HepG2 (cell line): ENCODE measurements at regions not wholly inside any gene's neighbourhood (a gene's known extent, or its start where the extent isn't known, plus 50 kb on each side); places are given as distances from the start of the nearest gene placed in this dataset.

ENCODE experiments used
- ATAC-seq: fragments of 200-7000 bp; cut with Tn5 transposase; 3 replicates; pipeline ENCODE4 v1.9.1; 2020; ENCODE audit warnings: mild to moderate bottlenecking, moderate library complexity
- BruUV-seq: library from RNA; stranded (reverse); fragments of 400-500 nt; replicated peaks from 2 replicates; lab custom pipeline; 2021; lab: Mats Ljungman, UMichigan
- CTCF ChIA-PET: fragments of 300-600 bp; formaldehyde crosslinking; extraction: SDS; loops from one replicate; lab custom pipeline; 2021; ENCODE audit warnings: low total read pairs, inconsistent platforms, low intra/inter-chr PET ratio; lab: Yijun Ruan, JAX
- POLR2A ChIA-PET: fragments of 350-600 bp; sonication (Branson Sonifier 250); formaldehyde crosslinking; loops from one replicate; lab custom pipeline; 2020; ENCODE audit warnings: antibody characterized with exemption, inconsistent platforms; lab: Yijun Ruan, JAX
- DNase-seq: peaks from one replicate; pipeline ENCODE4 v3.0.0-alpha.2; 2015; ENCODE audit warnings: low spot score
- FAIRE-seq: peaks from 3 replicates; lab custom pipeline; 2011; peaks lifted over from hg19 to GRCh38; lab: Jason Lieb, UNC
- H2AFZ ChIP-seq: one replicate; pipeline ENCODE4 v1.6.1; 2011; ENCODE audit warnings: low read length, inconsistent platforms
- H3K27ac ChIP-seq: fragments of 300-600 bp; 3 replicates; pipeline ENCODE4 v1.8.0; 2011; ENCODE audit warnings: mixed run types, mild to moderate bottlenecking, mixed read lengths, low read length, inconsistent platforms; ENCODE audit not compliant: insufficient read depth; ENCODE audit errors: extremely low read length
- H3K27me3 ChIP-seq, 2 experiments: fragments of 200-600 bp in 1 of 2; 2 replicates in 1 of 2; 3 replicates in 1 of 2; pipeline versions ENCODE4 v1.6.0 to v1.8.0; 2011; ENCODE audit warnings: low read length in 2 of 2, mild to moderate bottlenecking in 2 of 2, moderate library complexity in 2 of 2, inconsistent platforms in 1 of 2; ENCODE audit not compliant: insufficient read depth in 2 of 2, control insufficient read depth in 1 of 2
- H3K36me3 ChIP-seq, 2 experiments: fragments of 200-600 bp in 1 of 2; replicated peaks in 1 of 2; 2 replicates in 1 of 2; 3 replicates in 1 of 2; pipeline versions ENCODE4 v1.5.1 to v1.8.0; 2011; ENCODE audit warnings: low read length in 2 of 2, inconsistent platforms in 1 of 2; ENCODE audit not compliant: insufficient read depth in 2 of 2, control insufficient read depth in 1 of 2
- H3K4me1 ChIP-seq: 2 replicates; pipeline ENCODE4 v1.5.1; 2012; ENCODE audit warnings: low read length, inconsistent platforms; ENCODE audit not compliant: insufficient read depth
- H3K4me2 ChIP-seq: 2 replicates; pipeline ENCODE4 v1.6.0; 2011; ENCODE audit warnings: low read depth, low read length, inconsistent platforms
- H3K4me3 ChIP-seq, 3 experiments: fragments of 200-600 bp in 1 of 3; sonication (generic), shearing (Covaris generic) in 1 of 3; replicated peaks in 1 of 3; 2 replicates each; pipeline ENCODE4 v1.5.1; 2011 to 2016; ENCODE audit warnings: low read length in 3 of 3, inconsistent platforms in 2 of 3, low read depth in 2 of 3, mild to moderate bottlenecking in 2 of 3, control low read depth in 1 of 3, mixed read lengths in 1 of 3; ENCODE audit not compliant: insufficient read depth in 1 of 3
- H3K79me2 ChIP-seq: one replicate; pipeline ENCODE4 v1.6.1; 2011; ENCODE audit warnings: low read length, inconsistent platforms; ENCODE audit not compliant: insufficient read depth
- H3K9ac ChIP-seq: 2 replicates; pipeline ENCODE4 v1.6.0; 2011; ENCODE audit warnings: mild to moderate bottlenecking, low read depth, low read length, inconsistent platforms; ENCODE audit not compliant: insufficient read depth
- H3K9me3 ChIP-seq: 2 replicates; pipeline ENCODE4 v1.5.1; 2012; ENCODE audit warnings: mild to moderate bottlenecking, low read length
- H4K20me1 ChIP-seq: 2 replicates; pipeline ENCODE4 v1.6.0; 2011; ENCODE audit warnings: inconsistent platforms, mild to moderate bottlenecking, low read length, moderate library complexity; ENCODE audit not compliant: insufficient read depth
- HOXA3 ChIP-seq: sonication (generic); formaldehyde crosslinking; IDR thresholded peaks from 2 replicates; pipeline ENCODE4 v1.5.0; 2020; ENCODE audit warnings: missing genetic modification reagents
- MTF1 ChIP-seq: sonication (generic); formaldehyde crosslinking; IDR thresholded peaks from 2 replicates; pipeline ENCODE4 v1.5.0; 2020; ENCODE audit warnings: missing genetic modification reagents
- MZF1 ChIP-seq: sonication (generic); formaldehyde crosslinking; IDR thresholded peaks from 2 replicates; pipeline ENCODE4 v1.8.1; 2023; ENCODE audit warnings: mild to moderate bottlenecking, missing genetic modification reagents, borderline replicate concordance
- NR2F2 ChIP-seq: IDR thresholded peaks from 2 replicates; pipeline ENCODE4 v1.6.1; 2012; ENCODE audit warnings: low read depth, inconsistent platforms, borderline replicate concordance
- POLR2A ChIP-seq, 2 experiments: IDR thresholded peaks; 2 replicates each; pipeline ENCODE4 v1.6.1; 2011; ENCODE audit warnings: low read depth in 2 of 2, low read length in 2 of 2, mild to moderate bottlenecking in 1 of 2, moderate library complexity in 1 of 2; ENCODE audit not compliant: insufficient read depth in 1 of 2
- TEAD3 ChIP-seq: optimal IDR thresholded peaks from 2 replicates; pipeline ENCODE3; 2016; ENCODE audit warnings: borderline replicate concordance
- ZNF724P ChIP-seq: sonication (generic); formaldehyde crosslinking; IDR thresholded peaks from 2 replicates; pipeline ENCODE4 v1.8.0; 2022; ENCODE audit warnings: missing genetic modification reagents, borderline replicate concordance
- ZNF878 ChIP-seq: sonication (generic); formaldehyde crosslinking; IDR thresholded peaks from 2 replicates; pipeline ENCODE4 v1.8.1; 2023; ENCODE audit warnings: mild to moderate bottlenecking, missing genetic modification reagents, moderate library complexity
- WGBS: methylation state at CpG from one replicate; pipeline ENCODE4 v1.1.6; 2017; ENCODE audit warnings: low lambda C conversion rate; 5-methylcytosine and 5-hydroxymethylcytosine counted together
- in situ Hi-C: cut with HindIII; loops from 2 replicates; pipeline ENCODE4 v1.10.0; 2017; ENCODE audit warnings: low pct_unique_long_range_greater_than_20kb; ENCODE audit not compliant: extremely low pct_ligation_motif_present
- intact Hi-C: fragments of 100-400 bp; cut with micrococcal nuclease; formaldehyde crosslinking; loops from one replicate; pipeline ENCODE4 v1.10.0; 2022; ENCODE audit not compliant: unreplicated experiment
- TF ChIP-seq, protein P1 (sequence below): sonication (generic); formaldehyde crosslinking; conservative IDR thresholded peaks from 2 replicates; pipeline ENCODE4 v1.4.0; 2020; ENCODE audit warnings: missing genetic modification reagents

DNA sequence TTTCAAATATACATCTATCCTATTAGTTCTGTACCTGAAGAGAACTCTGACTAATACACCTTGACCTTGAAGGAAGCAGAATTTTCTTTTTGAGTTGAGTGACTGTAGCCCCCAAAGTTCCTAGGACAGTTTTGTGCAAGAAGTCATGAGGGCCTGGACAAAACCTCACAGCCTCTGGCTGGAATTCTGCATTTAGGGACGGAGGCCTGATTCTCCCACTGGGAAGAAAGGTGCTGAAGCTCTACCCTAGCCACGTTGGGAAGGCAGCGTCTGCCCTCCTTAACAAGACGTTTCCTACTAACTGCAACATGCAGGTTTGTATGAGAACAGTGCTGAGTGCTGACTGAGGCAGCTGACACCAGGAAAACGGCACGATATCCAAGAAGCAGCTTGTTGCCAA is 74.4 kb upstream of the ZCCHC2 start:
- no peaks in the 10 kb centered on the region for H4K20me1 ChIP-seq
- peaks cover 70% of the 10 kb centered on the region for H3K4me1 ChIP-seq
- no peaks in the 10 kb centered on the region for H3K9me3 ChIP-seq
- no peak overlapping the region for H2AFZ ChIP-seq
- no peaks in the 10 kb centered on the region for H3K79me2 ChIP-seq
- CTCF ChIA-PET = no interaction called here
- no TSS peak for BruUV-seq
- in situ Hi-C loops (no loop called here), intact Hi-C loops (no loop called here)
- H3K4me3 ChIP-seq = no peak overlapping the region
- TF ChIP-seq, protein P1, sequence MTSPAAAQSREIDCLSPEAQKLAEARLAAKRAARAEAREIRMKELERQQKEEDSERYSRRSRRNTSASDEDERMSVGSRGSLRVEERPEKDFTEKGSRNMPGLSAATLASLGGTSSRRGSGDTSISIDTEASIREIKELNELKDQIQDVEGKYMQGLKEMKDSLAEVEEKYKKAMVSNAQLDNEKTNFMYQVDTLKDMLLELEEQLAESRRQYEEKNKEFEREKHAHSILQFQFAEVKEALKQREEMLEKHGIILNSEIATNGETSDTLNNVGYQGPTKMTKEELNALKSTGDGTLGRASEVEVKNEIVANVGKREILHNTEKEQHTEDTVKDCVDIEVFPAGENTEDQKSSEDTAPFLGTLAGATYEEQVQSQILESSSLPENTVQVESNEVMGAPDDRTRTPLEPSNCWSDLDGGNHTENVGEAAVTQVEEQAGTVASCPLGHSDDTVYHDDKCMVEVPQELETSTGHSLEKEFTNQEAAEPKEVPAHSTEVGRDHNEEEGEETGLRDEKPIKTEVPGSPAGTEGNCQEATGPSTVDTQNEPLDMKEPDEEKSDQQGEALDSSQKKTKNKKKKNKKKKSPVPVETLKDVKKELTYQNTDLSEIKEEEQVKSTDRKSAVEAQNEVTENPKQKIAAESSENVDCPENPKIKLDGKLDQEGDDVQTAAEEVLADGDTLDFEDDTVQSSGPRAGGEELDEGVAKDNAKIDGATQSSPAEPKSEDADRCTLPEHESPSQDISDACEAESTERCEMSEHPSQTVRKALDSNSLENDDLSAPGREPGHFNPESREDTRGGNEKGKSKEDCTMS = no peak
- no peak for TF ChIP-seq NR2F2
- TF ChIP-seq MZF1 (CRISPR knock-in tag) = no peak
- TF ChIP-seq HOXA3 (CRISPR knock-in tag) = no peak
- no peak for TF ChIP-seq TEAD3
- no peak overlapping the region for H3K9ac ChIP-seq
- DNase-seq (no peak), FAIRE-seq (no peak), ATAC-seq (no peak)
- no peak overlapping the region for H3K4me2 ChIP-seq
- no peaks in the 10 kb centered on the region for H3K36me3 ChIP-seq
- WGBS = 93% methylated on average over 5 of the region's 6 CpGs
- no peak overlapping the region for H3K27ac ChIP-seq
- POLR2A ChIA-PET = no interaction called here
- no peaks in the 10 kb centered on the region for H3K27me3 ChIP-seq

DNA sequence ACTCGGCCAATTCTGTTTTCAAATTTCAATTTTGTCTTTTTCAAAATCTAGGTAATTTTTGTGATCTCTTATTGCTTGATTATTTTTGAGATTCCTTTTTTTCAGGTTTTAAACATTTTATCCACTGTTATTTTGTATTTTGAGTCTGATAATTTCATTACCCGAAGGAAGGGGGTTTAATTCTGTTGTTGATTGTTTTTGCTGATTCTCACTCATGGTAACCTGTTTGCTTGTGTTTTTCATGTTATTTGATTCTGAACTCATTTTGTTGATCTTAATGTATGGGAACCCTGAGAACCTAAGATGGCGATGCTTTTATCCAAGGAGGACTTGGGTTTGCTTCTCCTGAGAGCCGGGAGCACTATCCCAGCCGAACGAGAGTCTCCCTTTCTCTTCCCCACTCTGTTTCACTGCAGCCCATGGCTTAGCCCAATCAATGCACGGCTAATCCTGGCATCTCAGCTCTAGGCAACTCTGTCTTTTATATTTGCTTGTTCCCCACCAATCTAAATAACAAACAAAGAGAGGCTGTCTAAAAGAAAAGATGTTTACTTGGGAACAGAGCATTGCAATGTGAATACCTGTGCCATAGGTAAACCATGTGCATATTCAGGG is 73.2 kb upstream of the ZCCHC2 start:
- FAIRE-seq = no peak
- BruUV-seq = no TSS peak
- CTCF ChIA-PET = no interaction called here

More for the DNA sequence above, 73.2 kb upstream of the ZCCHC2 start:
- H3K9me3 ChIP-seq = no peaks in the 10 kb centered on the region
- H2AFZ ChIP-seq = no peak overlapping the region
- no peak overlapping the region for H3K9ac ChIP-seq
- WGBS = 97% methylated on average over 7 of the region's 7 CpGs
- H3K4me1 ChIP-seq = peaks cover 75% of the 10 kb centered on the region
- TF ChIP-seq POLR2A (IDR thresholded peaks at IDR 0.05; ENCODE audit: insufficient read depth in 1 of 2, low read depth in 2 of 2, low read length in 2 of 2) (no peak), ZNF724P (no peak), MTF1 (CRISPR knock-in tag) (no peak), ZNF878 (no peak)
- H3K27ac ChIP-seq = peak overlapping the region; percentile 86
- ATAC-seq (no peak), DNase-seq (no peak)
- in situ Hi-C loops (loop anchor here (10.0 kb wide), 1 partner anchor 75 kb away; the partner anchor contains the start of gene ZCCHC2), intact Hi-C loops (loop anchor here (2.0 kb wide), 1 partner anchor 13 kb away; no protein-coding TSS in a partner anchor)
- H4K20me1 ChIP-seq = no peaks in the 10 kb centered on the region
- H3K79me2 ChIP-seq = peaks cover 3% of the 10 kb centered on the region
- H3K36me3 ChIP-seq = no peaks in the 10 kb centered on the region
- POLR2A ChIA-PET = interaction anchor here (1.3 kb wide), 1 partner anchor 10 kb away, joined by 4 read pairs; no protein-coding TSS in a partner anchor
- no peak overlapping the region for H3K4me2 ChIP-seq
- H3K4me3 ChIP-seq = no peak overlapping the region
- H3K27me3 ChIP-seq = no peaks in the 10 kb centered on the region
